Stimulated activated CD8-positive, alpha-beta memory T cell treated with anti-CD3 and anti-CD28 coated beads, Interleukin-7, amount 100 ng/mL, for 4 hours (primary cell): ENCODE measurements at regions not wholly inside any gene's neighbourhood (a gene's known extent, or its start where the extent isn't known, plus 50 kb on each side); places are given as distances from the start of the nearest gene placed in this dataset.

Experiments
- DNase-seq, 2 donors: peaks; one replicate each; pipeline ENCODE4 v3.0.0-alpha.2; 2020; ENCODE audit warnings: low read depth in 2 of 2

- no peak for DNase-seq
These were observed 403.4 kb downstream of the KLF5 start for GRCh38 chr13:73462241-73462640.

- no peak for DNase-seq
These were observed 392.6 kb downstream of the KLF5 start for GRCh38 chr13:73451221-73452029.

GRCh38 chr13:73450583-73450982 lies 391.8 kb downstream of the KLF5 start:
- no peak for DNase-seq

- DNase-seq, result no peak
These were observed 390.4 kb downstream of the KLF5 start for GRCh38 chr13:73449252-73449651.

- DNase-seq, result no peak
These were observed 381.6 kb downstream of the KLF5 start for GRCh38 chr13:73440296-73440895.

- DNase-seq, result no peak
These were observed 375.1 kb downstream of the KLF5 start for GRCh38 chr13:73433890-73434289.

- no peak for DNase-seq
These were observed 374.7 kb downstream of the KLF5 start for GRCh38 chr13:73433458-73433857.

GRCh38 chr13:73429701-73430100 lies 370.9 kb downstream of the KLF5 start:
- DNase-seq, result no peak

GRCh38 chr13:73428706-73429105 lies 369.9 kb downstream of the KLF5 start:
- no peak for DNase-seq

GRCh38 chr13:73428137-73428536 lies 369.3 kb downstream of the KLF5 start:
- DNase-seq, result no peak

GRCh38 chr13:73422973-73423372 lies 364.2 kb downstream of the KLF5 start:
- no peak for DNase-seq

GRCh38 chr13:73421310-73421912 lies 362.6 kb downstream of the KLF5 start:
- DNase-seq, result no peak

- DNase-seq, result no peak
These were observed 360.4 kb downstream of the KLF5 start for GRCh38 chr13:73419186-73419585.

GRCh38 chr13:73417012-73417615 lies 358.3 kb downstream of the KLF5 start:
- no peak for DNase-seq

GRCh38 chr13:73416093-73416492 lies 357.3 kb downstream of the KLF5 start:
- no peak for DNase-seq

- DNase-seq, result no peak
These were observed 354.9 kb downstream of the KLF5 start for GRCh38 chr13:73413656-73414055.

GRCh38 chr13:73412933-73413332 lies 354.1 kb downstream of the KLF5 start:
- DNase-seq, result no peak

- DNase-seq, result no peak
These were observed 352.4 kb downstream of the KLF5 start for GRCh38 chr13:73411067-73411809.

- no peak for DNase-seq
These were observed 347.6 kb downstream of the KLF5 start for GRCh38 chr13:73406454-73406853.

- DNase-seq, result no peak
These were observed 345.8 kb downstream of the KLF5 start for GRCh38 chr13:73404581-73404980.

- no peak for DNase-seq
These were observed 344.7 kb downstream of the KLF5 start for GRCh38 chr13:73403355-73404120.
